K562 (cell line): ENCODE measurements at regions not wholly inside any gene's neighbourhood (a gene's known extent, or its start where the extent isn't known, plus 50 kb on each side); places are given as distances from the start of the nearest gene placed in this dataset.

Experiments
- ATAC-seq: fragments of 200-7000 bp; cut with Tn5 transposase; 3 replicates; pipeline ENCODE4 v1.9.1; 2020; ENCODE audit warnings: moderate library complexity
- BruUV-seq: library from RNA; stranded (reverse); fragments of 400-500 nt; replicated peaks from 2 replicates; lab custom pipeline; 2021; lab: Mats Ljungman, UMichigan
- CTCF ChIA-PET: fragments of 300-600 bp; formaldehyde crosslinking; extraction: SDS; loops from one replicate; lab custom pipeline; 2021; ENCODE audit warnings: low intra/inter-chr PET ratio; lab: Yijun Ruan, JAX
- POLR2A ChIA-PET: fragments of 300-600, 350-650 bp; sonication (Branson Sonifier 250); formaldehyde crosslinking; extraction: SDS; loops from one replicate; lab custom pipeline; 2021; ENCODE audit warnings: antibody characterized with exemption, inconsistent platforms; lab: Yijun Ruan, JAX
- DNase-seq, 4 experiments: peaks; one replicate each; pipeline versions ENCODE4 v3.0.0 to v3.0.0-alpha.2; 2011 to 2018; ENCODE audit warnings: low spot score in 3 of 4, mixed read lengths in 3 of 4; ENCODE audit errors: extremely low read depth in 1 of 4
- FAIRE-seq: peaks from 2 replicates; lab custom pipeline; 2011; peaks lifted over from hg19 to GRCh38; lab: Jason Lieb, UNC
- H2AFZ ChIP-seq: 2 replicates; pipeline ENCODE4 v1.6.0; 2011; ENCODE audit warnings: low read depth, low read length, control low read depth, inconsistent platforms
- H3K27ac ChIP-seq: fragments of 200-600 bp; 3 replicates; pipeline ENCODE4 v1.8.0; 2011; ENCODE audit warnings: low read depth, mild to moderate bottlenecking, control low read depth, inconsistent platforms, low read length, moderate library complexity, mixed read lengths; ENCODE audit errors: extremely low read depth
- H3K27me3 ChIP-seq, 2 experiments: fragments of 300-600 bp in 1 of 2; 2 replicates in 1 of 2; 3 replicates in 1 of 2; pipeline versions ENCODE4 v1.6.0 to v1.8.0; 2011; ENCODE audit warnings: inconsistent platforms in 2 of 2, low read length in 2 of 2, mild to moderate bottlenecking in 1 of 2, mixed read lengths in 1 of 2, moderate library complexity in 1 of 2; ENCODE audit not compliant: control insufficient read depth in 2 of 2, insufficient read depth in 2 of 2
- H3K36me3 ChIP-seq: fragments of 300-600 bp; 3 replicates; pipeline ENCODE4 v1.8.0; 2011; ENCODE audit warnings: mild to moderate bottlenecking, low read length, inconsistent platforms; ENCODE audit not compliant: control insufficient read depth, insufficient read depth
- H3K4me1 ChIP-seq, 2 experiments: fragments of 200-600 bp in 1 of 2; replicated peaks in 1 of 2; 2 replicates in 1 of 2; 3 replicates in 1 of 2; pipeline versions ENCODE4 v1.5.1 to v1.8.0; 2011; ENCODE audit warnings: inconsistent platforms in 2 of 2, low read length in 2 of 2, mild to moderate bottlenecking in 1 of 2, mixed read lengths in 1 of 2, moderate library complexity in 1 of 2; ENCODE audit not compliant: control insufficient read depth in 2 of 2, insufficient read depth in 2 of 2
- H3K4me2 ChIP-seq: 2 replicates; pipeline ENCODE4 v1.6.1; 2011; ENCODE audit warnings: low read length, control low read depth, inconsistent platforms, mixed read lengths; ENCODE audit not compliant: insufficient read depth
- H3K4me3 ChIP-seq: fragments of 200-600 bp; sonication (generic), shearing (Covaris generic); 2 replicates; pipeline ENCODE4 v1.5.1; 2016; ENCODE audit warnings: control low read depth, inconsistent platforms
- H3K79me2 ChIP-seq: fragments of 200-600 bp; 3 replicates; pipeline ENCODE4 v1.8.0; 2011; ENCODE audit warnings: low read length, inconsistent platforms; ENCODE audit not compliant: control insufficient read depth, insufficient read depth
- H3K9ac ChIP-seq, 2 experiments: 2 replicates each; pipeline versions ENCODE4 v1.6.0 to v1.6.1; 2011; ENCODE audit warnings: low read depth in 2 of 2, low read length in 2 of 2, control low read depth in 1 of 2, inconsistent platforms in 1 of 2, mild to moderate bottlenecking in 1 of 2, mixed read lengths in 1 of 2; ENCODE audit not compliant: insufficient read depth in 1 of 2
- H3K9me1 ChIP-seq: one replicate; pipeline ENCODE4 v1.6.0; 2011; ENCODE audit warnings: inconsistent platforms, mild to moderate bottlenecking, low read length, moderate library complexity; ENCODE audit not compliant: control insufficient read depth, insufficient read depth
- H3K9me3 ChIP-seq: replicated peaks from 2 replicates; pipeline ENCODE4 v1.5.1; 2011; ENCODE audit warnings: low read depth, low read length, inconsistent platforms; ENCODE audit not compliant: control insufficient read depth, insufficient read depth
- H4K20me1 ChIP-seq: replicated peaks from 2 replicates; pipeline ENCODE4 v1.6.1; 2011; ENCODE audit warnings: low read length, inconsistent platforms, mixed read lengths; ENCODE audit not compliant: control insufficient read depth, insufficient read depth
- ARHGAP35 ChIP-seq: fragments of 450-650 bp; IDR thresholded peaks from 2 replicates; pipeline ENCODE4 v1.6.1; 2018; ENCODE audit not compliant: partially characterized antibody
- ARNT ChIP-seq, 2 experiments: fragments of 450-650 bp; IDR thresholded peaks; 2 replicates each; pipeline ENCODE4 v1.6.1; 2016; ENCODE audit warnings: mild to moderate bottlenecking in 1 of 2
- BDP1 ChIP-seq: IDR thresholded peaks from 3 replicates; pipeline ENCODE4 v1.6.1; 2011; ENCODE audit not compliant: insufficient read length, insufficient read depth
- HDAC3 ChIP-seq: fragments of 450-650 bp; IDR thresholded peaks from 2 replicates; pipeline ENCODE4 v1.6.1; 2018; ENCODE audit warnings: borderline replicate concordance, mild to moderate bottlenecking, moderate library complexity; ENCODE audit not compliant: partially characterized antibody
- MCM2 ChIP-seq: fragments of 450-650 bp; IDR thresholded peaks from 2 replicates; pipeline ENCODE4 v1.6.1; 2017; ENCODE audit warnings: low read depth, mild to moderate bottlenecking
- PYGO2 ChIP-seq: fragments of 450-650 bp; IDR thresholded peaks from 2 replicates; pipeline ENCODE4 v1.6.1; 2016; ENCODE audit warnings: mild to moderate bottlenecking, missing genetic modification characterization, moderate library complexity, missing compliant biosample characterization
- ZNF766 ChIP-seq: fragments of 200-800 bp; sonication (Bioruptor generic); conservative IDR thresholded peaks from 2 replicates; pipeline ENCODE4 v1.6.1; 2016; ENCODE audit warnings: missing genetic modification characterization, missing compliant biosample characterization
- WGBS: fragments of 100-300 bp; shearing (Covaris generic); methylation state at CpG from one replicate; pipeline ENCODE4 v1.1.6; 2016; ENCODE audit warnings: low coverage, mixed read lengths; ENCODE audit not compliant: insufficient coverage; ENCODE audit errors: missing lambda C conversion rate; 5-methylcytosine and 5-hydroxymethylcytosine counted together
- in situ Hi-C: fragments of 300-500 bp; cut with MboI; formaldehyde crosslinking; loops from 4 replicates; pipeline ENCODE4 v1.15.0; 2018; ENCODE audit warnings: inconsistent platforms, mixed read lengths
- intact Hi-C: fragments of 100-400 bp; cut with micrococcal nuclease; formaldehyde crosslinking; loops from 2 replicates; pipeline ENCODE4 v1.14.2; 2022
- TF ChIP-seq, protein P1 (sequence below): IDR thresholded peaks from 2 replicates; pipeline ENCODE4 v1.6.1; 2016; ENCODE audit warnings: missing genetic modification characterization, missing compliant biosample characterization
- TF ChIP-seq, protein P2 (sequence below): conservative IDR thresholded peaks from 2 replicates; pipeline ENCODE4 v1.6.1; 2011; ENCODE audit warnings: low read depth, mild to moderate bottlenecking, low read length; ENCODE audit not compliant: control insufficient read depth
- TF ChIP-seq, protein P3 (sequence below): sonication (generic); formaldehyde crosslinking; IDR thresholded peaks from 2 replicates; pipeline ENCODE4 v1.8.0; 2022; ENCODE audit warnings: mild to moderate bottlenecking, missing genetic modification reagents
- TF ChIP-seq, protein P4 (sequence below), 3 experiments: fragments of 200-800 bp in 1 of 3; fragments of 250-450 bp in 1 of 3; fragments of 450-650 bp in 1 of 3; sonication (Bioruptor Pico) in 1 of 3; sonication (Bioruptor generic) in 1 of 3; formaldehyde crosslinking in 1 of 3; IDR thresholded peaks; 2 replicates each; pipeline versions ENCODE4 v1.6.1 to v1.8.0; 2016 to 2022; ENCODE audit warnings: mild to moderate bottlenecking in 2 of 3, missing genetic modification characterization in 2 of 3, missing compliant biosample characterization in 1 of 3, moderate library complexity in 1 of 3
- TF ChIP-seq, protein P5 (sequence below): fragments of 450-650 bp; formaldehyde crosslinking; IDR thresholded peaks from 2 replicates; pipeline ENCODE4 v1.4.0; 2022; ENCODE audit warnings: missing genetic modification characterization

DNA sequence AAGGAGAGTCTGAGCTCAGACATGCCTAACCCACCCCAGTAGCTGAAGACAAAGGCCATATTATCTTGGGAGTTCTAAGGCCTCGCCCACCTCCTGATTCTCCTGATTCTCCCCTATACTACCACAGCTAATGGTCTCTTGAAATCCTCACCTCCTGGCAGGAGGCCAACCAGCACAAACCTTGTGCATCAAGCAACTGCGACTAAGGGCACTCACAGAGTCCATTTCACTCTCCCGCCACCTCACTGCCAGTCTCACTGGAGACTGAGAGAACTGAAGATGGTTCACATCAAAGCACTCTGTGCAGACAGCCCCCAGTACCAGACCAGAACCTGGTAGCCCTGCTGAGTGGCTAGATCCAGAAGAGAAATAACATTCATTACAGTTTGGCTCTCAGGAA is 102.1 kb upstream of the KLF8 start (continued):
- TF ChIP-seq MCM2 = no peak
- TF ChIP-seq, protein P1, sequence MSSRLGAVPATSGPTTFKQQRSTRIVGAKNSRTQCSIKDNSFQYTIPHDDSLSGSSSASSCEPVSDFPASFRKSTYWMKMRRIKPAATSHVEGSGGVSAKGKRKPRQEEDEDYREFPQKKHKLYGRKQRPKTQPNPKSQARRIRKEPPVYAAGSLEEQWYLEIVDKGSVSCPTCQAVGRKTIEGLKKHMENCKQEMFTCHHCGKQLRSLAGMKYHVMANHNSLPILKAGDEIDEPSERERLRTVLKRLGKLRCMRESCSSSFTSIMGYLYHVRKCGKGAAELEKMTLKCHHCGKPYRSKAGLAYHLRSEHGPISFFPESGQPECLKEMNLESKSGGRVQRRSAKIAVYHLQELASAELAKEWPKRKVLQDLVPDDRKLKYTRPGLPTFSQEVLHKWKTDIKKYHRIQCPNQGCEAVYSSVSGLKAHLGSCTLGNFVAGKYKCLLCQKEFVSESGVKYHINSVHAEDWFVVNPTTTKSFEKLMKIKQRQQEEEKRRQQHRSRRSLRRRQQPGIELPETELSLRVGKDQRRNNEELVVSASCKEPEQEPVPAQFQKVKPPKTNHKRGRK = no peak
- TF ChIP-seq, protein P2, sequence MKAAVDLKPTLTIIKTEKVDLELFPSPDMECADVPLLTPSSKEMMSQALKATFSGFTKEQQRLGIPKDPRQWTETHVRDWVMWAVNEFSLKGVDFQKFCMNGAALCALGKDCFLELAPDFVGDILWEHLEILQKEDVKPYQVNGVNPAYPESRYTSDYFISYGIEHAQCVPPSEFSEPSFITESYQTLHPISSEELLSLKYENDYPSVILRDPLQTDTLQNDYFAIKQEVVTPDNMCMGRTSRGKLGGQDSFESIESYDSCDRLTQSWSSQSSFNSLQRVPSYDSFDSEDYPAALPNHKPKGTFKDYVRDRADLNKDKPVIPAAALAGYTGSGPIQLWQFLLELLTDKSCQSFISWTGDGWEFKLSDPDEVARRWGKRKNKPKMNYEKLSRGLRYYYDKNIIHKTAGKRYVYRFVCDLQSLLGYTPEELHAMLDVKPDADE = no peak
- no peak for TF ChIP-seq PYGO2
- TF ChIP-seq, protein P3, sequence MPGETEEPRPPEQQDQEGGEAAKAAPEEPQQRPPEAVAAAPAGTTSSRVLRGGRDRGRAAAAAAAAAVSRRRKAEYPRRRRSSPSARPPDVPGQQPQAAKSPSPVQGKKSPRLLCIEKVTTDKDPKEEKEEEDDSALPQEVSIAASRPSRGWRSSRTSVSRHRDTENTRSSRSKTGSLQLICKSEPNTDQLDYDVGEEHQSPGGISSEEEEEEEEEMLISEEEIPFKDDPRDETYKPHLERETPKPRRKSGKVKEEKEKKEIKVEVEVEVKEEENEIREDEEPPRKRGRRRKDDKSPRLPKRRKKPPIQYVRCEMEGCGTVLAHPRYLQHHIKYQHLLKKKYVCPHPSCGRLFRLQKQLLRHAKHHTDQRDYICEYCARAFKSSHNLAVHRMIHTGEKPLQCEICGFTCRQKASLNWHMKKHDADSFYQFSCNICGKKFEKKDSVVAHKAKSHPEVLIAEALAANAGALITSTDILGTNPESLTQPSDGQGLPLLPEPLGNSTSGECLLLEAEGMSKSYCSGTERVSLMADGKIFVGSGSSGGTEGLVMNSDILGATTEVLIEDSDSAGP = no peak
- TF ChIP-seq ARNT (IDR thresholded peaks at IDR 0.05) = no peak
- TF ChIP-seq BDP1 = no peak

DNA sequence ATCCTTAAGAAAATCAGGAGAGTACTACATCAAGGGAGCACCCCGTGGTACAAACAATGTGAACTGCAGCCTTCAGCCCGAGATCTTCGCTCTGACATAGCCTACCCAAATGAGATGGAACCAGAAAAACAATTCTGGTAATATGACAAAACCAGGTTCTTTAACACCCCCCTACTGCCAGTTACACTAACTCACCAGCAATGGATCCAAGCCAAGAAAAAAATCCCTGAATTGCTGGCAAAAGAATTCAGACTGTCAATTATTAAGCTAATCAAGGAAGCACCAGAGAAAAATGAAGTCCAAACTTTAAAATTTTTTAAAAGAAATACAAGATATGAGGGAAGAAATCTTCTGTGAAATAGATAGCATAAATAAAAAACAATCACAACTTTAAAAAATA is 101.7 kb upstream of the KLF8 start:
- no peak overlapping the region for H3K9ac ChIP-seq
- CTCF ChIA-PET = no interaction called here
- no peak overlapping the region for H2AFZ ChIP-seq
- no peaks in the 10 kb centered on the region for H3K27me3 ChIP-seq
- H3K4me1 ChIP-seq = no peaks in the 10 kb centered on the region
- no TSS peak for BruUV-seq
- no peak overlapping the region for H3K4me2 ChIP-seq
- in situ Hi-C loops (no loop called here), intact Hi-C loops (no loop called here)
- no peak overlapping the region for H3K4me3 ChIP-seq
- FAIRE-seq = no peak
- DNase-seq = no peak
- H3K79me2 ChIP-seq = no peaks in the 10 kb centered on the region
- POLR2A ChIA-PET = no interaction called here
- no peaks in the 10 kb centered on the region for H4K20me1 ChIP-seq
- no peak for ATAC-seq
- 0% methylated on average over 3 of the region's 3 CpGs for WGBS
- no peak overlapping the region for H3K27ac ChIP-seq
- no peaks in the 10 kb centered on the region for H3K36me3 ChIP-seq
- H3K9me3 ChIP-seq = no peaks in the 10 kb centered on the region
- H3K9me1 ChIP-seq = no peaks in the 10 kb centered on the region
- no peak for TF ChIP-seq ARHGAP35
- TF ChIP-seq ZNF766 (CRISPR knock-in tag) = no peak
- TF ChIP-seq, protein P4, sequence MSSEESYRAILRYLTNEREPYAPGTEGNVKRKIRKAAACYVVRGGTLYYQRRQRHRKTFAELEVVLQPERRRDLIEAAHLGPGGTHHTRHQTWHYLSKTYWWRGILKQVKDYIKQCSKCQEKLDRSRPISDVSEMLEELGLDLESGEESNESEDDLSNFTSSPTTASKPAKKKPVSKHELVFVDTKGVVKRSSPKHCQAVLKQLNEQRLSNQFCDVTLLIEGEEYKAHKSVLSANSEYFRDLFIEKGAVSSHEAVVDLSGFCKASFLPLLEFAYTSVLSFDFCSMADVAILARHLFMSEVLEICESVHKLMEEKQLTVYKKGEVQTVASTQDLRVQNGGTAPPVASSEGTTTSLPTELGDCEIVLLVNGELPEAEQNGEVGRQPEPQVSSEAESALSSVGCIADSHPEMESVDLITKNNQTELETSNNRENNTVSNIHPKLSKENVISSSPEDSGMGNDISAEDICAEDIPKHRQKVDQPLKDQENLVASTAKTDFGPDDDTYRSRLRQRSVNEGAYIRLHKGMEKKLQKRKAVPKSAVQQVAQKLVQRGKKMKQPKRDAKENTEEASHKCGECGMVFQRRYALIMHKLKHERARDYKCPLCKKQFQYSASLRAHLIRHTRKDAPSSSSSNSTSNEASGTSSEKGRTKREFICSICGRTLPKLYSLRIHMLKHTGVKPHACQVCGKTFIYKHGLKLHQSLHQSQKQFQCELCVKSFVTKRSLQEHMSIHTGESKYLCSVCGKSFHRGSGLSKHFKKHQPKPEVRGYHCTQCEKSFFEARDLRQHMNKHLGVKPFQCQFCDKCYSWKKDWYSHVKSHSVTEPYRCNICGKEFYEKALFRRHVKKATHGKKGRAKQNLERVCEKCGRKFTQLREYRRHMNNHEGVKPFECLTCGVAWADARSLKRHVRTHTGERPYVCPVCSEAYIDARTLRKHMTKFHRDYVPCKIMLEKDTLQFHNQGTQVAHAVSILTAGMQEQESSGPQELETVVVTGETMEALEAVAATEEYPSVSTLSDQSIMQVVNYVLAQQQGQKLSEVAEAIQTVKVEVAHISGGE (CRISPR knock-in tag; IDR thresholded peaks at IDR 0.05) = no peak
- TF ChIP-seq, protein P5, sequence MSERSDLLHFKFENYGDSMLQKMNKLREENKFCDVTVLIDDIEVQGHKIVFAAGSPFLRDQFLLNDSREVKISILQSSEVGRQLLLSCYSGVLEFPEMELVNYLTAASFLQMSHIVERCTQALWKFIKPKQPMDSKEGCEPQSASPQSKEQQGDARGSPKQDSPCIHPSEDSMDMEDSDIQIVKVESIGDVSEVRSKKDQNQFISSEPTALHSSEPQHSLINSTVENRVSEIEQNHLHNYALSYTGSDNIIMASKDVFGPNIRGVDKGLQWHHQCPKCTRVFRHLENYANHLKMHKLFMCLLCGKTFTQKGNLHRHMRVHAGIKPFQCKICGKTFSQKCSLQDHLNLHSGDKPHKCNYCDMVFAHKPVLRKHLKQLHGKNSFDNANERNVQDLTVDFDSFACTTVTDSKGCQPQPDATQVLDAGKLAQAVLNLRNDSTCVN (CRISPR knock-in tag) = no peak
- no peak for TF ChIP-seq HDAC3
